Left colon (tissue), 2 donors: ENCODE measurements at regions not wholly inside any gene's neighbourhood (a gene's known extent, or its start where the extent isn't known, plus 50 kb on each side); places are given as distances from the start of the nearest gene placed in this dataset.

Source experiments
- ATAC-seq: fragments of 200-7000 bp; cut with Tn5 transposase; one replicate; pipeline ENCODE4 v1.9.1; 2020; ENCODE audit warnings: mild to moderate bottlenecking, moderate library complexity
- DNase-seq, 2 donors: peaks; one replicate each; pipeline ENCODE4 v3.0.0-alpha.2; 2020
- intact Hi-C, 2 donors: fragments of 100-400 bp; cut with DNase I in 1 of 2; cut with micrococcal nuclease in 1 of 2; formaldehyde crosslinking; loops; one replicate each; pipeline versions ENCODE4 v1.11.2 to v1.14.0; 2022; cut with DNase I, micrococcal nuclease
- donor health status: DM: no; HTN: no; CAD: no.
- donor health status: DM: yes; HTN: yes; CAD: no.

DNA sequence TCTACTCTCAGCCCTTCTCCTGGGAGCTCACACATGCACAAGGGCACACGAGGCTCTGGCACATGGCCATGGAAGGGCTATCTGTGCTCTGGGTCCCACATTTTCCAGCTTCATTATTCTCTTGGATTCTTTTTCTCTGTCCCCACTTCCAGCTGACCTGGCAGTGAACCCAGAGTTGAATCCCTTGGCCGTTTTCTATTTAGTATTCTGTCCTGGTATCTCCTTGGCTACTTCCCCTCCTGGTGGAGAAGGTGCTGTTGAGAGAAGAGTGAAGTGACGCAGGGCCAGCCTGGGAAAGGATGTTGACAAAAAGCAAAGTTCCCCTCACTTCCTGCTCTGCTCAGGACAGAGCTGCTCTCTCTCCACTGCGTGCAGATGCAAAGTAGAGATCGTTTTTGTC is 303.1 kb downstream of the IRS2 start:
- DNase-seq (no peak), ATAC-seq (no peak)
- intact Hi-C loops = no loop called here

DNA sequence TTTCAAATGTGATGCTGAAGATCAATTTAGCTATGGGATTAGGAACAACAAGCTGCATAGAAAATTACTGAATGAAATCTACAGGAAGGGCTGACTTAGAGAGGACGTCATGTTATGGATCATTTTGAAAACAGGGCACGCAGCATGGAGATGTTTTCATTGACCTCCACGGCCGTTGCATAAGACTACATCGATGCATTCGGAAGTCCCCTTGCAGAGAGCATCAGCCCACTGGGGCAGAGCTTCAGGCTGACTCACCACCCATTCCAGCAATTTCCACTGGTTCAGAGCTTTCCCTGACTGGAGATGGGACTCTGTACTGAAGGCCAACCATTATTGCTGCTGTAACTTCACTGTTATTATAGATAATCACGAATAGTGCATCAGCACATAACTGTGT is 305.3 kb downstream of the IRS2 start:
- ATAC-seq (no peak), DNase-seq (no peak)
- intact Hi-C loops = no loop called here

DNA sequence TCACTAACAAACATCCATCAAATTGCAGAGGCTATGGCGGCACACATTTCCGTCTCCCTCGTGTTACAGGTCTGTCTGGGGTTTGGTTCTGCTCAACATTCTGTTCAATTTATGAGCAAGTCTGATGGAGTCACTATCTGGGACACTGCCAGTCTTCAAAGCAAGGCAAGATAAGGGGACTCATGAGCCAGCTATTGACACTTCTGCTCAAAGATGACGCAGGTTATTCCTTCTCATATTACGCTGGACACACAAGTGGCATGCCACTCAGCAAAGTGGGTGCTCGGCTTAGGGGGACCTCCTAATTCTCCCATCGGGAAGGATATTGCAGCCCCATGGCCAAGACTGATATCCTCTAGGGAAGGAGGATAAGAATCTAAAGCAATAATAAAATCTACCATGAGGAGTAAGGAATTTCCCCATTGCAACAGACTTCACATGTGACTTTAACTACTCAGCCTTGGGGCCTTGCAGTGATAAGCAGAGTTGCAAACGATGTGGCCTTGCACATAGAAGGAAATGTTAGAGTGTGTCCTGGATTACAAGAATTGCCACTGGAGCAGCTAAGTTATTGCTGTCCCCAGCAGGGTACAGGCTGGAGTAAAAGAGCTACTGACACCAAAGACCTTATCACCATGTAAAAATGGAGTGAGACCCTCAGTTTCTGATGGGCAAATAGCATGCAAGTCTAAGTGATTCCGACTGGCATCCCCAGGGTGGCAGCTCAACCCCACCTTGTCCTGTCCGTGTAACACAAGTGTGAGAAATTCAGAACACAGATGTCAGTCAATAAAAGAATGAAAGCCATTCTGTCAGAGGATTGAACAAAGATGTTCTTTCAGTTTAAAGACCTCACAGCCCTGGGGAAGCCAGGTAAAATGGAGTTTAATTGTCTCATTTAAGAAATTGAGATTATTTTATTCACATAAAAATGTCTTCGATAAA is 306.1 kb downstream of the IRS2 start:
- no peak for ATAC-seq
- DNase-seq = no peak
- intact Hi-C loops = no loop called here

DNA sequence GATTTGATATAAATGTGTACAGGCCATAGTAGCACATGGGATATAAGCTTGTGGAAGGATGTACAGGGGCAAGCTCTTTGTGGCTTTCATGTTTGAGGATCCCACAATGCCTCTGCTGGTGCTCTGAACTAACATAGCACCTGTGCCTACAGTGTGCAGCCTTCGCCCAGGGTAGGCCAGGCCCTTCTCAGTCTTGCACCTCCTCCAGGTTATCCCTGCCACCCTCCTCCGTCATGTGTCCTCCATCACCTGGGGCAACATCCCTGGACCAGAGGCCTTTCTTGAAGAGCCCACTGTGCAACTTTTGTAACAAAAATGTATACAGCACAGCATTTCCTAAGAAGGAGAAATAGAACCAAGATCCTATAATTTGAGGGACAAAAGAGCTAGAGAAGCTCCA is 306.8 kb downstream of the IRS2 start:
- DNase-seq (no peak), ATAC-seq (no peak)
- intact Hi-C loops = no loop called here

DNA sequence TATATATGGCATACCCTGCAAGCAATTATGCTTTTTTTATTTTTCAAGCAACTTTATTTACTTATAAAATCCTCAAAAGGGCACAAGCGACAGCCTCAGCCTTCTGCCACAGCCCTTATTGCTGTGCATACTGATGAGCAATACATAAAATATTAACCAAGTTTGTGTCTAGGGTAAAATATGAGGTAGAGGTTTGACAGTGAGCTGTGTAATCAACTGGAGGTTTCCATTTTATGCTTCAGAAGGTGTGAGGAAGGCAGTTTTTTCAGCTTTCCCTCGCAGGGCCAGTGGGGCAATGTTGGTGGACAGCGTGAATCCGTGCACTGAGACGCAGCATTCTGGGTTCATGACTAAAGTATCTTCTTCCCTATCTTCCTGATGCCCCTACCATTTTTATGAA is 310.4 kb downstream of the IRS2 start:
- ATAC-seq (no peak), DNase-seq (no peak)
- intact Hi-C loops = no loop called here

DNA sequence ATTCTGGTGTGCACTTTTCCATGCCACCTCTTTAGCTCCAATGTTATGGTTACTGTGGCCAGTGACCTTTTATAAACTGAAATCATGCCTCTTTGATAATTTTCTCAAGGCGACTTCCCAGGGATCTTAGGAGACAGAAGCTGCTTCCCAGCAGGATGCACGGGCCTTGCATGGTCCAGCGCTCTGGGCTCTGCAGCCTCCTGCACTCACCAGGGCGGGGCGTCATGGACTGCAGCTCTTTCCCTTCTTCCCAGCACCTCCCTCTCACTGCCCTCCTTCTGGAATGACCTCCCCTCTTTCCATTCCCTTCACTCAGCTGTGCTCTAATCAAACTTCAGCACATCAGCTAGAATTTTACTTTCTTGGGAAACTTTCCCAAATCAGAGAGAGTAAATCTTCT is 318.3 kb downstream of the IRS2 start:
- ATAC-seq = no peak
- intact Hi-C loops = no loop called here

DNA sequence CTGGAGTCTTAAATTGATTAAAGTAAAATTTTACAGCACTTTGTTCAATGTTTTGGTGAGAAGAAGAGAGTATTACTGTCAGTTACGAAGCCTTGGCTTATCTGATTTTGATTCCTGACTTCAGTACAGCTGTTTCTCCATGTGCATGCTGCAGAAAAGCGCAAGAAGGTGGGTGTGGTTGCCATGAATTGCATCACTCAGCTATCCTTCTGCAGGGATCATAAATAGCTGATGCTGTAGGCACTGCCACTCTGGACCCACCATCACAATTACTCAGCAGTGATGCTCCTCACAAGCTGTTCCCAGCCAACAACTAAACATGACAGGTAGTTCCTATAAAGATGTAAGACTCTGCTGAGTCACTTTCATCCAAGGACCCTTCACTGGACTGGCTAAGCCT is 321.2 kb downstream of the IRS2 start:
- no peak for DNase-seq
- intact Hi-C loops = no loop called here
- no peak for ATAC-seq

More for the DNA sequence above, 318.3 kb downstream of the IRS2 start:
- DNase-seq = no peak

DNA sequence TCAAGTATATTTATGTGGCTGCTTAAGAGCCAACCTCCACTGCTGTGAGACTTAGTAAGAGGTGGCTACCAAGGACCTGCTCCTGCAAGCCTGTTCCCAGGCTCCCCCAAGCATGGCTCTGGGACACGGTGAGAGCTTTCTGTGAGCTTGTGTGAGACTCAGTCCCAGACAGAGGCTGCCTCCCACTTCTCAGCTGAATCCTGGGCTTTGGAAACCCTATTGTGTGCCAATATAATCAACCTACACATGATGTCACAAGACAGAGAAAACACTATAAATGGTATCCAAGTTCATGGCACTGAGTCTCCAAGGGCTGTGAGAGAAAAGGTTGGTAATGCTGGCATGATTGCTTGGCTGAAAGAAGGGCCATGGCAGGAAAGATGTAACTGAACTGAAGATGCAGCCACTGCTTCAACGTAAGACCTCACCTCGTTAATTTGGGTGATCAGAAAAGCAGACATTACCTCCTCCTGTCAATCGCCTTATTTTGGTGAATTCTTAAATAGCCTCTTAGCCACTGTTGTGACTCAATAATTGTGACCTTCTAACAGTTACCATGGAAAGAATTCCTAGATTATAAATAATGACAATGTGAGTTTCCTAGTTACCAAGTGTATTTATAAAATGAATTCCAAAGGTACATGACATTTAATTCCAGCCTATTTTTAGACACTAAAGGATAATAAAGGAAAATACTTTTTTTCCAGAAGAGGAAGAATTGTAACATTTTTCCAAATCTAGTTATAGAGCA is 332.0 kb downstream of the IRS2 start:
- DNase-seq = no peak
- ATAC-seq = no peak
- intact Hi-C loops = no loop called here

DNA sequence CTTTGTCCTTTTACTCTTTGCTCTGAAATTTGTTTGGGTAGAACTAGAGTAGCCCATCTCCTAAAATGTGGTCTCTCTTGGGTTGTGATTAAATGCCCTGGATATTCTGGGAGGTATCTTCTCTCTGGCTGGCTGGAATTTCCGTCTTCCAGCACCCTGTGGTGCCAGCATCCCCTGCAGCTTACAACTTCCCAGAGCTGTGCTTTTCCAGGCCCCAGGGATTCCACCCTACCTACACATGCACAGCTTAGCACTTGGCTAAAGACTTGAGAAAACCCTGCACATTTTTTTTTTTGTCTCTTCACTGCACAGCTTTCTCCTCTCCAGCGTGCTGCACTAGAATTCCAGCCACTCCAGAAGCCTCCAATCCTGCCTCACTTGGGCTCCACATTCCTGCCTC is 334.7 kb downstream of the IRS2 start:
- intact Hi-C loops = no loop called here
- ATAC-seq (no peak), DNase-seq (no peak)

DNA sequence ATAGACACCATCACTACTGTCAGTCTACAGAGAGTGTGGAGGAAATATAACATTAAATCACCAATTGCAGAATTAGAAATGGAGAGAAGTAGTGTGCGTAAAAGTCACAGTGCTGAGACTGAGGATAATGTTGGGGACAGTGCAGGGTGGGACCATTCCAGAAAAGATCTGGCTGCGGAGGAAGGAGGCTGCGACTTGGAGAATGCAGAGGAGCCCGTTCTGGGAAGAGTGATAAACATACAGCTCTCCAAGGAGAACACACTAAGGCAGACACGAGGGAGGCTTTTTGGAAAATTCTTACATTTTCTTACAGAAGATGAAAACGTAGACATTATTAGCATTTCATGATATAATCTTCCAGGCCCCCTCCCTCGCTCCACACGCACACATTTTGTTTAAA is 337.8 kb downstream of the IRS2 start:
- intact Hi-C loops = no loop called here
- ATAC-seq (no peak), DNase-seq (no peak)

DNA sequence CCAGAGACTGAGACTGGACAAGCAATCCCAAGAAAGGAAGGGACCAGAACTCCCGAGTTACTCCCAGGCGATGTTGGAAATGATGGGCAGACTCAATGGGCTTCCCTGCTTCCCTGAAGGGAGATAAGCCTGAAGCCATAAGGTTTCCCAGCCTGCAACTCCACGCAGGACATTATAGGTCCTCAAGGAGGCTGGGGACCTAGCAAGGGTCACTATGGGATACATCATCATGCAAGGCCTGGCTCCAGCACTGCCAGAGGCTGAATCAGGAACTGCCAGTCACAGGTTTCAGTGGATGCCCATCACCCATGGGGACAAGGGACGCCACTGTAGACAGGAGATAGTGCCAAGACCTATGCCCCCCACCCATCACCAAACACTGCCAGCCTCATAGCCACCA is 338.7 kb downstream of the IRS2 start:
- ATAC-seq (no peak), DNase-seq (no peak)
- intact Hi-C loops = no loop called here

DNA sequence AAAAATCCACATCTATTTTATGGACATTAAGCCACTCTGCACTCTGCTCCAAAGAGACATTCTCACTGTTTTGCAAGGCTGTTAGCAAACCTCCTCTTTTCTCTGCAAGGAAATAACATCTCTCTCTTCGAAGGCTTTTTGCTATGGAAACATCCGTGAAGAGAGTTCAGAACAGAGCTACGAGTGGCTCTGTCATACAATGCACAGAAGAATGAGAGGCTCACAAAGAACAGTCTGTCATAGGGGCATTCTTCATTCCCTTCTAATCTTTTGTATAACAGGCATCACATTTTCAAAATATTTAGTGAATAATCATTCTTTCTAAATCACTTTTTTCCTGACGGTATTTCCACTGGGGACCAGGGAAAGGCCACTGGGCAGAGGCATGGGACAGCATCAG is 346.1 kb downstream of the IRS2 start:
- ATAC-seq = no peak
- DNase-seq = no peak
- intact Hi-C loops = no loop called here

DNA sequence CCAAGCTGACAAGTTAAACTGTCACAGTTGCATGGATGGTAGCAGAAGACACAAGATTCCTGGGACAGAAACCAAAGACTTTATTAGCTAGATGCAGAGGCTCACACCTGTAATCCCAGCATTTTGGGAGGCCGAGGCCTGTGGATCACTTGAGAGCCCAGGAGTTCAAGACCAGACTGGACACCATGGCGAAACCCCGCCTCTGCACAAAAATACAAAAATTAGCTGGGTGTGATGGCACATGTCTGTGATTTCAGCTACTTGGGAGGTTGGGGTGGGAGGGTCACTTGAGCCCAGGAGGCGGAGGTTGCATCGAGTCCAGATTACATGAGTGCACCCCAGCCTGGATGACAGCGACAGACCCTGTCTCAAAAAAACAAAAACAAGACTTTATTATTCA is 346.6 kb downstream of the IRS2 start:
- intact Hi-C loops = no loop called here
- ATAC-seq (no peak), DNase-seq (no peak)

DNA sequence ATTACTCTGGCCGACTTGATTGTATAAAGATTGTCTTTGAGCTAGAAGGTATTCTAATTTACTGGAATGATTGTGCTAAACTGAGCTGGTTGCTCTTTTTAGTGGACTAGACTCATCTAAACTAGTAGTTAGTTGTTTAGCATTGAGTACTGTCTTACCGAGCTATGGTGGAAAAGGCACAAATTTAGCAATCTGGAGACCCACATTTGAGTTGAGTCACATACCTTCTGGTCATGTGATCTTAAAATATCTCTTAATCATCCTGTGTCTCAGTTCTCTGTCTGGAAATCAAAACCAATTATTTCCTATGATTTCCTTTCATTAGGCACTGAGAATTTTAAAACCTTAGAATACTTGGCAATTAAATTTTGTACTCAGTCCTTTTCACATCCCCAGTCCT is 349.5 kb downstream of the IRS2 start:
- ATAC-seq = no peak
- DNase-seq = no peak

DNA sequence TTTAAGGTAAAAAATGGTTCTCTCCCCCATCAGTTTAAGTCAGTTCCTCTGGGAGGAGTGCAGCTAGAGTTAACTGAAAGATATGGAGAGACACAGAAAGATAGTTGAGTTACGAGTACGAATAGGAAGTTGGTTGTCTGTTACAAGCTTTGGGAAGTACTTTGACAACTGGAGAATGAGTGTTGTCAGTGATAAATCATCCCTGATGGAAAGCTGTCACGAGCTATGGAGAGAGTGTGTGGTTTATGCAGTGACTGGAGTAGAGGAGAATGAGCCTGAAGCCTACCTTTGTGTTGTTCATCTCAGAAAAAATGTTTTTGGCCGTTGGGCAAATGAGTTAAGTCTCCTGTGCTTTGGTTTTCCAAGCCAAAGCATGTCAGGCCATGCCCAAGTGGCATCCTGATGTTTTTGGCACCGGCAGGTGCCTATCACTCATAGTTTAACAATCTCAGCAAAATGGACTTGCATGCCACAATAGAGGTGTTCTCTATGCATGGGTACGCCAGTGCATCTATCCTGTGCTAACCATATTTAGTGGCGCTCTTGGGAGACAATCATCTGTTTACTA is 350.2 kb downstream of the IRS2 start:
- ATAC-seq (no peak), DNase-seq (no peak)
- intact Hi-C loops = no loop called here

More for the DNA sequence above, 349.5 kb downstream of the IRS2 start:
- intact Hi-C loops = no loop called here

DNA sequence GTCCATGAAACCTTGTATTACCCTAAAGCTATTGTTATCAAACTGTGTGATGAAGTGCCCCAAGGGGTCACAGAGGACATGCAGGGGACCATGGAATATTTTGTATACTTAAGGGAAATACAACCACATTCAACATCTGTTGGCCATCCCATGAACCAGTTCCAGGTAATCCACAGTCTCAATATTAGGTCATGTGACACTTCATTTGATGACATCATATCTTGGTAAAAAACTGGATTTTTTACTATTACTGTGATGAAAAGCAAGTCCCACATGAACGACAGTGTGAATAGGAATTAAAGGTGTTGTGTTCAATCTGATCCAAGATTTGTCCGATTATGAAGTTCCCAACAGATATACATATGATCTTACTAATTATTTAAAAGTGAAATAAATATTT is 355.2 kb downstream of the IRS2 start:
- DNase-seq (no peak), ATAC-seq (no peak)
- intact Hi-C loops = no loop called here

DNA sequence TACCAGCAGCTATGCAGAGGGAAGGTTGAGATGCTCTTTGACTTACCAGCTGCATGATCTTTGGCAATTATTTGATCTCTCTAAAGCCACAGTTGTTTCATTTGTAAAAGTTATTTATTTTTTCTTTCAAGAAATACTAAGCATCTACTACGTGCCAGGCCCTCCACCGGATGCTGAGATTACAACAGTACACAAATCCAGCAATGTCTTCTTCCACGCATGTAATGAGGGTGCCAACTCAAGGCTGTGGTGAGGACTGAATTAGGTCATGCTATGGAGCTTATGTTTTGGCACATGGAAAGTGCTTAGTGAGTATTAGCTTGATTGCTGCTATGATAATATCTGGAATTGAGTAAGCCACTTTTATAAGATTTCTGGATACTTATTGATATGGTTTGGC is 358.2 kb downstream of the IRS2 start:
- intact Hi-C loops = no loop called here
- ATAC-seq (no peak), DNase-seq (no peak)

DNA sequence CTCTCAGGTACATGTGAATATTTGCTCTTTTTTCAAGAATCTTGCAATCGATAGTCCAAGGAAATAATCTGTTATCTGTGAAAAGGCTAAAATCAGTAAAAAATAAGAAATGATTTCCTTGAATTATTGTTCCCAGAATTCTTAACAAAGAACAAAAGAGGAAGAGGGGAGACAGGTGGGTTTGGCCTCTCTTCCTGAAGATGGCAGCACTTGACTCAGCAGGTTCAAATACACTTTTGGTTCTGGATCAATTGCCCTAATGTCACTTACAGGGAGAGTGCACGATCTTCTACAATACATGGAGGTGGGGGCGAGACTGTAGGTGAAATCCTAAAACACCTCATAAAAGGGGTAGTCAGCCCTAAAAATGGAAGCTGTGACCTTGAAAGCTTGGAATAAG is 358.7 kb downstream of the IRS2 start:
- intact Hi-C loops = no loop called here
- no peak for DNase-seq
- ATAC-seq = no peak

DNA sequence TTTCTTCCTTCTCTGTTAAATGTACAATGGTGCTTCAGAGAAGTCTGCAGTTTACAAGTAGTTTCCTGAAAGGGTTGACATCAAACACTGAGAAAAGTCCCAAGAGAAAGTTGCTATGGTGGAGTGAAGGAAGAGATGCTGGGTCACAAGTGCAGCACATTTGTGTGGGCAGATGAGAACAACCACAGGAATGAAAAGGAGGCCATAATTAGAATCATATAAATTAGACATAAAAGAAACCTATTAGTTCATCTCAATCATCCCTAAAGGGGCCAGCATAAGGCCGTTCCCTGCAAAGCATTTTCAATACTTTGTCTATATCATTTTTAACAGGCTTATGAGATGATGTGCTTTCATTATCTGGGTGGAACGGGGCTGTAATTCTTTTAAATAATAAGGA is 359.2 kb downstream of the IRS2 start:
- DNase-seq = no peak
- intact Hi-C loops = no loop called here
- ATAC-seq = no peak

DNA sequence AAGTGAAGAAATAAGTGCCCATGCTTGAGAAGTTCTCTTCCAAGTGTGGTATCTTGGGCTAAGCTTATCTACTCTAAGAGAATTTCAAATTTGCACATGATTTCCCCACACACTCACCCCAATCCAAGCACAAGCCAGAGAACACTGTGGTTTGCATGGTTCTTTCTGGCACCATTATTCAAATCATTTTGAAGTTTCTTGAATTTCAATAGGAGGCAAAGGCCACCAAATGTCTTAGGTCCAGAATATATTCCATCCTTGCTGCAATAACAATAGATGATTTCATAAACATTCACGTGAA is 359.7 kb downstream of the IRS2 start:
- intact Hi-C loops = no loop called here
- ATAC-seq = no peak
- no peak for DNase-seq
